Adrenal gland (tissue), 5 donors: ENCODE measurements at regions not wholly inside any gene's neighbourhood (a gene's known extent, or its start where the extent isn't known, plus 50 kb on each side); places are given as distances from the start of the nearest gene placed in this dataset.

Experiments used
- CTCF ChIP-seq, 6 experiments: fragments of 450-650 bp in 4 of 6; fragments of 200-600 bp in 2 of 6; sonication (generic) in 1 of 6; IDR thresholded peaks; 1 replicate in 5 of 6; 2 replicates in 1 of 6; pipeline versions ENCODE4 v1.5.1 to v1.8.0; 2016 to 2021; ENCODE audit warnings: antibody characterized with exemption in 6 of 6, mild to moderate bottlenecking in 2 of 6, moderate library complexity in 1 of 6
- POLR2A ChIP-seq, 2 donors: fragments of 450-650 bp; IDR thresholded peaks; one replicate each; pipeline ENCODE4 v1.6.1; 2017; ENCODE audit warnings: antibody characterized with exemption in 2 of 2, mild to moderate bottlenecking in 2 of 2, moderate library complexity in 1 of 2
- donor health status: DM: no; HTN: no; CAD: no.

- TF ChIP-seq CTCF (IDR thresholded peaks at IDR 0.05) = peak; percentile 47 to 74 (median 52)
- no peak for TF ChIP-seq POLR2A (IDR thresholded peaks at IDR 0.05)
Measured at GRCh38 chr14:26984311-26985177, 386.7 kb upstream of the NOVA1 start.
